Mesenchymal stem cell (in vitro differentiated cells and primary cell): ENCODE measurements at regions not wholly inside any gene's neighbourhood (a gene's known extent, or its start where the extent isn't known, plus 50 kb on each side); places are given as distances from the start of the nearest gene placed in this dataset.

ENCODE experiments used
- DNase-seq: peaks from one replicate; pipeline ENCODE4 v3.0.0-alpha.2; 2013
- H2AFZ ChIP-seq: one replicate; pipeline ENCODE4 v1.6.1; 2013; ENCODE audit warnings: low read depth, mild to moderate bottlenecking, control low read depth, inconsistent platforms, low read length, moderate library complexity
- H2AK5ac ChIP-seq: 2 replicates; pipeline ENCODE4 v1.6.1; 2013; ENCODE audit warnings: low read length, moderate library complexity, mild to moderate bottlenecking, inconsistent platforms; ENCODE audit not compliant: severe bottlenecking
- H2BK120ac ChIP-seq: one replicate; pipeline ENCODE4 v1.6.1; 2013; ENCODE audit warnings: low read depth, mild to moderate bottlenecking, inconsistent platforms, low read length, moderate library complexity
- H2BK12ac ChIP-seq, 2 experiments: one replicate each; pipeline ENCODE4 v1.6.1; 2013; ENCODE audit warnings: inconsistent platforms in 2 of 2, low read length in 2 of 2, mild to moderate bottlenecking in 2 of 2, moderate library complexity in 2 of 2, control low read depth in 1 of 2
- H2BK15ac ChIP-seq: one replicate; pipeline ENCODE4 v1.6.1; 2013; ENCODE audit warnings: mild to moderate bottlenecking, low read depth, inconsistent platforms; ENCODE audit not compliant: poor library complexity, severe bottlenecking
- H2BK5ac ChIP-seq: 2 replicates; pipeline ENCODE4 v1.6.1; 2013; ENCODE audit warnings: low read depth, mild to moderate bottlenecking, low read length, control low read depth, inconsistent platforms; ENCODE audit not compliant: poor library complexity, severe bottlenecking
- H3K14ac ChIP-seq, 2 experiments: one replicate each; pipeline ENCODE4 v1.6.1; 2013; ENCODE audit warnings: inconsistent platforms in 2 of 2, low read length in 2 of 2, control low read depth in 1 of 2, mild to moderate bottlenecking in 1 of 2, moderate library complexity in 1 of 2
- H3K18ac ChIP-seq, 2 experiments: one replicate each; pipeline ENCODE4 v1.6.1; 2013; ENCODE audit warnings: inconsistent platforms in 2 of 2, low read length in 2 of 2, control low read depth in 1 of 2, low read depth in 1 of 2, mild to moderate bottlenecking in 1 of 2
- H3K23ac ChIP-seq, 2 experiments: one replicate each; pipeline ENCODE4 v1.6.1; 2013; ENCODE audit warnings: inconsistent platforms in 2 of 2, low read length in 2 of 2, mild to moderate bottlenecking in 2 of 2, moderate library complexity in 2 of 2, control low read depth in 1 of 2
- H3K27ac ChIP-seq: 2 replicates; pipeline ENCODE4 v1.5.1; 2013; ENCODE audit warnings: mild to moderate bottlenecking, moderate library complexity, low read length, control low read depth, inconsistent platforms; ENCODE audit not compliant: poor library complexity, severe bottlenecking
- H3K27me3 ChIP-seq, 2 experiments: 2 replicates each; pipeline versions ENCODE4 v1.6.1 to v1.7.0; 2013; ENCODE audit warnings: low read length in 2 of 2, mild to moderate bottlenecking in 2 of 2, moderate library complexity in 2 of 2, control low read depth in 1 of 2, inconsistent platforms in 1 of 2; ENCODE audit not compliant: control insufficient read depth in 1 of 2, insufficient read depth in 1 of 2
- H3K36me3 ChIP-seq, 2 experiments: 2 replicates each; pipeline versions ENCODE4 v1.6.1 to v1.7.0; 2013; ENCODE audit warnings: low read length in 2 of 2, control low read depth in 1 of 2, inconsistent platforms in 1 of 2, low read depth in 1 of 2, mild to moderate bottlenecking in 1 of 2; ENCODE audit not compliant: insufficient read depth in 2 of 2, control insufficient read depth in 1 of 2
- H3K4ac ChIP-seq, 2 experiments: one replicate each; pipeline ENCODE4 v1.6.1; 2013; ENCODE audit warnings: inconsistent platforms in 2 of 2, low read length in 2 of 2, mild to moderate bottlenecking in 2 of 2, moderate library complexity in 2 of 2, control low read depth in 1 of 2, low read depth in 1 of 2
- H3K4me1 ChIP-seq: 2 replicates; pipeline ENCODE4 v1.6.1; 2013; ENCODE audit warnings: low read depth, low read length, control low read depth; ENCODE audit not compliant: control insufficient read depth, insufficient read depth
- H3K4me2 ChIP-seq: 2 replicates; pipeline ENCODE4 v1.6.1; 2013; ENCODE audit warnings: low read length, mild to moderate bottlenecking, inconsistent platforms; ENCODE audit not compliant: poor library complexity, severe bottlenecking
- H3K4me3 ChIP-seq, 2 experiments: 2 replicates each; pipeline versions ENCODE4 v1.5.1 to v1.7.0; 2013; ENCODE audit warnings: low read length in 2 of 2, mild to moderate bottlenecking in 2 of 2, control low read depth in 1 of 2, low read depth in 1 of 2; ENCODE audit not compliant: insufficient read depth in 1 of 2
- H3K79me1 ChIP-seq: replicated peaks from 2 replicates; pipeline ENCODE4 v1.6.1; 2013; ENCODE audit warnings: mild to moderate bottlenecking, control low read depth, low read length, inconsistent platforms; ENCODE audit not compliant: poor library complexity, severe bottlenecking
- H3K9ac ChIP-seq: 2 replicates; pipeline ENCODE4 v1.7.0; 2013; ENCODE audit warnings: mild to moderate bottlenecking, low read length, moderate library complexity
- H3K9me3 ChIP-seq: 2 replicates; pipeline ENCODE4 v1.7.0; 2013; ENCODE audit warnings: mild to moderate bottlenecking, low read length; ENCODE audit not compliant: control insufficient read depth
- H4K8ac ChIP-seq: one replicate; pipeline ENCODE4 v1.6.1; 2013; ENCODE audit warnings: inconsistent platforms, mild to moderate bottlenecking, low read length, moderate library complexity
- H4K91ac ChIP-seq: one replicate; pipeline ENCODE4 v1.6.1; 2013; ENCODE audit warnings: mild to moderate bottlenecking, low read length, inconsistent platforms
- WGBS: methylation state at CpG from one replicate; pipeline ENCODE4 v1.1.7; 2013; ENCODE audit warnings: mixed read lengths; 5-methylcytosine and 5-hydroxymethylcytosine counted together

DNA sequence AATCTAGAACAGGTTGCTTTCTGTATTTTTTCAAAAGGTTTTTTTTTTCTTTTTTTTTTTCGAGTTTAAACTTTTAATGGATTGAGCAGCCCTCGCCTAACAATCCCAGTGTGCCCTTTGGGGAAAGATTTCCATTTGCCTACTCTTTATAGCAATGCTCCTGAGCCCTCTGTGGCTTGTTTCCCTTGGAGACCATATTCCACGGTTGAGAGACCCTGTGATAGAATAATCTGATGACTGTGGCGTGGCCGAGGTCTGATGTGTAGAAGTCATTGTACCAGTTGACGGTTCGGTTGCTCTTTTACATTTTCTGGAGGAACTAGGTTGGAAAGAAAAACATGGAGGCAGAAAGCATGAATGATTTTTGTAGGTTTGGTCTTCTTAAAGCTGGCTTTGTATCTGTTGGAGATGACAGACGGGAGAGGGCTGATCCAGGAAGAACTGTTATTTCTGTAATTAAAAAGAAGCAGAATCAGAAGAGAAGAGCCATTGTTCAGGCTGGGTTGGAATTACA is 305.7 kb upstream of the NRIP1 start:
- no peaks in the 10 kb centered on the region for H3K27me3 ChIP-seq
- no peak overlapping the region for H3K18ac ChIP-seq
- no peaks in the 10 kb centered on the region for H3K79me1 ChIP-seq
- no peak overlapping the region for H4K8ac ChIP-seq
- no peak overlapping the region for H3K9ac ChIP-seq
- H2BK15ac ChIP-seq, result no peak overlapping the region
- no peak overlapping the region for H2AFZ ChIP-seq
- no peak overlapping the region for H3K4me3 ChIP-seq
- H2BK5ac ChIP-seq, result no peak overlapping the region
- 86% methylated on average over 8 of the region's 8 CpGs for WGBS
- H2BK120ac ChIP-seq, result no peak overlapping the region
- H3K14ac ChIP-seq, result no peak overlapping the region
- no peak overlapping the region for H3K23ac ChIP-seq
- no peak overlapping the region for H3K4ac ChIP-seq
- no peak overlapping the region for H2BK12ac ChIP-seq
- H3K4me1 ChIP-seq, result no peaks in the 10 kb centered on the region
- H2AK5ac ChIP-seq, result no peak overlapping the region
- no peak overlapping the region for H3K27ac ChIP-seq
- no peak overlapping the region for H4K91ac ChIP-seq
- peaks cover 3% of the 10 kb centered on the region for H3K9me3 ChIP-seq
- no peak for DNase-seq
- H3K4me2 ChIP-seq, result no peak overlapping the region
- no peaks in the 10 kb centered on the region for H3K36me3 ChIP-seq

DNA sequence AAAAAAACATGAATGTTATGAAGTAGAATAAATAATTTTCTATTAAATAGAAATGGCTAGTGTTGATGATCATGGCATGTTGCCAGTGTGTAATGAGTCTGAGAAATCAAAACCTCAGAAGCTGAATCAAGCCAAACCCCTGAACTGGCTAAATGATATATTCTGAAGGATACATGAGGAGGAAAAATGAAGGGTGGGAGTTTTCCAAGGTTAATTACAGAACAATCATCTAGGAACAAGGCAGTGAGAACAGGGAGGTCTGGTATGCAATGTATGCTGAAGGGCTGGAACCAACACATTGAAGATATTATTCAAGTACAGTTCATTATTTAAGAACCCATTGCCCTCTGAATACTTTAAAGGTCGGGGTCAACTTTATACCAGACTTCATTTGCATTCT is 309.1 kb upstream of the NRIP1 start:
- Histone ChIP-seq H2BK12ac (no peak overlapping the region), H2BK5ac (no peak overlapping the region), H3K18ac (no peak overlapping the region), H3K27ac (no peak overlapping the region), H3K23ac (no peak overlapping the region), H2BK15ac (no peak overlapping the region), H3K4ac (no peak overlapping the region), H3K27me3 (no peaks in the 10 kb centered on the region), H3K14ac (no peak overlapping the region), H3K79me1 (no peaks in the 10 kb centered on the region), H4K8ac (no peak overlapping the region), H2AK5ac (no peak overlapping the region), H3K9me3 (no peaks in the 10 kb centered on the region), H3K4me1 (no peaks in the 10 kb centered on the region), H3K4me3 (no peak overlapping the region), H2AFZ (no peak overlapping the region), H2BK120ac (no peak overlapping the region), H3K36me3 (no peaks in the 10 kb centered on the region), H4K91ac (no peak overlapping the region), H3K4me2 (no peak overlapping the region), H3K9ac (no peak overlapping the region)
- no peak for DNase-seq
- no CpG with 5 or more reads among the region's 1 CpG for WGBS

DNA sequence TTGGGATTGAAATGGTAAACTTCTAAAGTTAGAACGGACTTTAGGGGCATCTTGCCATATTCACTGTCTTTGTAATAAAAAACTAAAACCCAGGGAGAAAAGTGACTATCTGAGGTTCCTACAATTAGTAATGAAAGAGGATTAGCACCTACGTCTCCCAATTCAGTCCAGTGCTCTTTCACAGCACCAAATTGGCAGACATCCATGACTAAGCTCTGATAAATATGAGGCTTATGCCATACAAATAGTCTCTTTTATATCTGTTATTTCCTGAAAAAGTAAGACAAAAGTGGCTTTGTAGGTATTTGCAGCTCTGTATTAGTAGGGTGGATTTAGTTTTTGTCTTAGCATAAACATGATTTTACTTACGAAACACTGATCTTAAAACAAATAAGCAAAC is 315.0 kb upstream of the NRIP1 start:
- Histone ChIP-seq H3K4me1 (no peaks in the 10 kb centered on the region), H3K9me3 (no peaks in the 10 kb centered on the region), H2AFZ (no peak overlapping the region), H3K27me3 (no peaks in the 10 kb centered on the region), H4K8ac (no peak overlapping the region), H3K36me3 (no peaks in the 10 kb centered on the region), H3K9ac (no peak overlapping the region), H3K79me1 (no peaks in the 10 kb centered on the region), H2BK15ac (no peak overlapping the region), H2BK12ac (no peak overlapping the region), H2AK5ac (no peak overlapping the region), H3K4ac (no peak overlapping the region), H3K4me2 (no peak overlapping the region), H3K4me3 (no peak overlapping the region), H2BK120ac (no peak overlapping the region), H3K14ac (no peak overlapping the region), H3K23ac (no peak overlapping the region), H4K91ac (no peak overlapping the region), H3K18ac (no peak overlapping the region), H2BK5ac (no peak overlapping the region), H3K27ac (no peak overlapping the region)
- WGBS, result no CpG with 5 or more reads among the region's 3 CpGs
- DNase-seq, result no peak

DNA sequence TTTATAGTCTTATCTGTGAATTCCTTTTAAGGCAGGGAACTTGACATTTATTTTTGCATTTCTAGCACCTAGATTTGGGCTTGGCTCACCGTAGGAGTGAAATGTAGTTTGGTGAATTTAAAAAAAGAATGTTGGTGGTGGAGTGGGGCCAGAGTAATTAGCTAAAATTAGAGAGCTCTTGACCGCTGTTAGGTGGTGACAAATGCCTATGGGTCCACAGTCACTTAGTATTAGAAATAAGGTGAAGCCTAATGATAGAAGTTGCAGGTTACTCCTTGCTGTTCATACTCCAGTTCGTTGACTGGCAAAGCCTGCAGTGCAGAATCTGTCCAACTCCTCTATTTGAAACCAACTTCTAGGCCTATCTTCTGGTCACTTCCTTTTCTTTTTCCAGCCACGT is 318.8 kb upstream of the NRIP1 start:
- H3K4me3 ChIP-seq, result no peak overlapping the region
- no peak overlapping the region for H2BK120ac ChIP-seq
- no peak overlapping the region for H4K8ac ChIP-seq
- no peak overlapping the region for H2AFZ ChIP-seq
- H2AK5ac ChIP-seq, result no peak overlapping the region
- H4K91ac ChIP-seq, result no peak overlapping the region
- no peaks in the 10 kb centered on the region for H3K4me1 ChIP-seq
- H3K4ac ChIP-seq, result no peak overlapping the region
- H3K18ac ChIP-seq, result no peak overlapping the region
- no peak overlapping the region for H2BK15ac ChIP-seq
- DNase-seq, result no peak
- H3K23ac ChIP-seq, result no peak overlapping the region
- WGBS, result 73% methylated on average over 3 of the region's 4 CpGs
- H3K36me3 ChIP-seq, result no peaks in the 10 kb centered on the region
- H3K27ac ChIP-seq, result no peak overlapping the region
- no peaks in the 10 kb centered on the region for H3K27me3 ChIP-seq
- H3K4me2 ChIP-seq, result no peak overlapping the region
- H2BK5ac ChIP-seq, result no peak overlapping the region
- no peak overlapping the region for H3K14ac ChIP-seq
- no peak overlapping the region for H2BK12ac ChIP-seq
- no peak overlapping the region for H3K9ac ChIP-seq
- no peaks in the 10 kb centered on the region for H3K79me1 ChIP-seq
- peaks cover 7% of the 10 kb centered on the region for H3K9me3 ChIP-seq
